Mucosa of descending colon (tissue), 3 donors: ENCODE measurements at regions not wholly inside any gene's neighbourhood (a gene's known extent, or its start where the extent isn't known, plus 50 kb on each side); places are given as distances from the start of the nearest gene placed in this dataset.

Experiments used
- ATAC-seq: fragments of 200-7000 bp; cut with Tn5 transposase; one replicate; pipeline ENCODE4 v1.9.1; 2020; ENCODE audit warnings: mild to moderate bottlenecking, moderate library complexity
- DNase-seq, 3 donors: peaks; one replicate each; pipeline ENCODE4 v3.0.0-alpha.2; 2020
- H3K36me3 ChIP-seq: fragments of 200-600 bp; one replicate; pipeline ENCODE4 v1.8.0; 2021; ENCODE audit warnings: low read depth, mild to moderate bottlenecking
- H3K4me1 ChIP-seq: fragments of 200-600 bp; one replicate; pipeline ENCODE4 v1.8.0; 2021; ENCODE audit warnings: low read depth, mild to moderate bottlenecking
- H3K4me3 ChIP-seq: fragments of 200-600 bp; one replicate; pipeline ENCODE4 v1.8.0; 2021; ENCODE audit warnings: mild to moderate bottlenecking
- H3K9me3 ChIP-seq: fragments of 200-600 bp; one replicate; pipeline ENCODE4 v1.8.0; 2021; ENCODE audit warnings: mild to moderate bottlenecking
- intact Hi-C, 2 donors: fragments of 100-400 bp; cut with DNase I in 1 of 2; cut with micrococcal nuclease in 1 of 2; formaldehyde crosslinking; loops; one replicate each; pipeline versions ENCODE4 v1.11.0 to v1.11.1; 2022; cut with DNase I, micrococcal nuclease
- TF ChIP-seq, protein P1 (sequence below): fragments of 200-600 bp; IDR thresholded peaks from one replicate; pipeline ENCODE4 v1.8.0; 2022; ENCODE audit warnings: antibody characterized with exemption, mild to moderate bottlenecking
- donor health status: DM: no; HTN: no; CAD: no; lungs with moderate emphysema.
- donor health status: DM: no; HTN: no; CAD: no.
- donor health status: DM: no; HTN: yes; CAD: no.

DNA sequence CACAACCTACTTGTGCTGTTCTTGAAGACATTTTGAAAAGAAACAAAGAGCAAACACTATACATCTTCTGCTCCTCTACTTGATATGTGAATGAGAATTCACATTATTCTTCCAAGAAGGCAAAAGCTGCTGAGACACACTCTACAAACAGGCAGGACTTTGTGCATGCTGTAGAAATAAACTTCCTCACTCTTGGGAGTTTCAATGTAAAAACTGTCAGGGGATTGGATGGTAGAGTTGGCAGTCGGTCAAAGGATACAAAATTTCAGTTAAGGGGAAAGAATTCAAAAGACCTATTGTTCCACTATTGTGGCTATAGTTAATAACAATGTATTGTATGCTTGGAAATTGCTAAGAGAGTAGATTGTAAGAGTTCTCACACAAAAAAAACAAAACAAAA is 196.3 kb downstream of the MC4R start:
- intact Hi-C loops = no loop called here
- H3K9me3 ChIP-seq = no peaks in the 10 kb centered on the region

GRCh38 chr18:60174832-60175231 is 197.7 kb downstream of the MC4R start:
- TF ChIP-seq, protein P1, sequence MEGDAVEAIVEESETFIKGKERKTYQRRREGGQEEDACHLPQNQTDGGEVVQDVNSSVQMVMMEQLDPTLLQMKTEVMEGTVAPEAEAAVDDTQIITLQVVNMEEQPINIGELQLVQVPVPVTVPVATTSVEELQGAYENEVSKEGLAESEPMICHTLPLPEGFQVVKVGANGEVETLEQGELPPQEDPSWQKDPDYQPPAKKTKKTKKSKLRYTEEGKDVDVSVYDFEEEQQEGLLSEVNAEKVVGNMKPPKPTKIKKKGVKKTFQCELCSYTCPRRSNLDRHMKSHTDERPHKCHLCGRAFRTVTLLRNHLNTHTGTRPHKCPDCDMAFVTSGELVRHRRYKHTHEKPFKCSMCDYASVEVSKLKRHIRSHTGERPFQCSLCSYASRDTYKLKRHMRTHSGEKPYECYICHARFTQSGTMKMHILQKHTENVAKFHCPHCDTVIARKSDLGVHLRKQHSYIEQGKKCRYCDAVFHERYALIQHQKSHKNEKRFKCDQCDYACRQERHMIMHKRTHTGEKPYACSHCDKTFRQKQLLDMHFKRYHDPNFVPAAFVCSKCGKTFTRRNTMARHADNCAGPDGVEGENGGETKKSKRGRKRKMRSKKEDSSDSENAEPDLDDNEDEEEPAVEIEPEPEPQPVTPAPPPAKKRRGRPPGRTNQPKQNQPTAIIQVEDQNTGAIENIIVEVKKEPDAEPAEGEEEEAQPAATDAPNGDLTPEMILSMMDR = no peak
- intact Hi-C loops = no loop called here
- DNase-seq = no peak
- H3K9me3 ChIP-seq = no peaks in the 10 kb centered on the region
- no peaks in the 10 kb centered on the region for H3K36me3 ChIP-seq
- ATAC-seq = no peak
- H3K4me3 ChIP-seq = no peak overlapping the region
- no peaks in the 10 kb centered on the region for H3K4me1 ChIP-seq

More for the DNA sequence above, 196.3 kb downstream of the MC4R start:
- ATAC-seq (no peak), DNase-seq (no peak)
- Histone ChIP-seq H3K4me3 (no peak overlapping the region), H3K36me3 (no peaks in the 10 kb centered on the region), H3K4me1 (no peaks in the 10 kb centered on the region)
- TF ChIP-seq, protein P1 = no peak

GRCh38 chr18:60172030-60172429 is 200.5 kb downstream of the MC4R start:
- Histone ChIP-seq H3K9me3 (no peaks in the 10 kb centered on the region), H3K36me3 (no peaks in the 10 kb centered on the region), H3K4me3 (no peak overlapping the region), H3K4me1 (no peaks in the 10 kb centered on the region)
- ATAC-seq (no peak), DNase-seq (no peak)
- TF ChIP-seq, protein P1 = no peak
- intact Hi-C loops = no loop called here

DNA sequence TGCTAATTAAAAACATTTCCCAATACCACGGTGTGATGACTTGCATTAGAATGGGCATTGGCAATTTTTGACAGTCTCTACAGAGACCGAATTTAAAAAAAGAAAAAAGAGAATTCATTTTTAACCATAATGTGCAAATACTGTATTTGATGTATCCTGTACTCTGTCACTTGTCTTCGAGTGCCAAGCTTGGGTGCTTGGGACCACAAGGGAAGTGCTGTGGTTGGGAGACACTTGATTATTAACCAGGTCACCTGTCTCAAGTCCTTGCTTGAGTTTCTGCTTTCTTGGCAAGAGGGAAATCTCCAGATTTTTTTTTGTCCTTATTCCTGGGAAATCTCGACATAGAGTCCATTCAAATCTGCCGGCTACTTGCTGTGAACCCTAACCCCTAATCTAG is 209.0 kb downstream of the MC4R start:
- DNase-seq (no peak), ATAC-seq (no peak)
- TF ChIP-seq, protein P1 = no peak
- Histone ChIP-seq H3K9me3 (no peaks in the 10 kb centered on the region), H3K4me1 (no peaks in the 10 kb centered on the region), H3K4me3 (no peak overlapping the region), H3K36me3 (no peaks in the 10 kb centered on the region)
- intact Hi-C loops = no loop called here

DNA sequence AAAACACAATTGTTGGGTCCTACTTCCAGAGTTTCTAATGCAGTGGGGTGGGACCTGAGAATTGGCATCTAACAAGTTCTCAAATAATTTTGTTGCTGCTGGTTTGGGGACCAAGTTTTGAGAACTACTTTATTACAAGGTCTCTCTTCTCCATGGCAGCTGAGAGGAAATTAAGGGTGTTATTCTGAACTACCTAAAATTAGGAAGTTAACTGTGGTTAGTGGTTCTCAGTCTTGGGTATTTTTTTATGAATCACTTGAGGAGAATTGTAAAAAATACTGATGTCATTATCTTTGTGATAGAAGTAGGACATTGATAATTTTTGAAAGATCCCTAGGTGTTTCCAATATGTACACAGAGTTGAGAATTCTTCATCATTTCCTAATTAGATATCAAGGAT is 210.2 kb downstream of the MC4R start:
- H3K36me3 ChIP-seq = no peaks in the 10 kb centered on the region
- intact Hi-C loops = no loop called here
- ATAC-seq (no peak), DNase-seq (no peak)
- H3K4me3 ChIP-seq = no peak overlapping the region
- no peaks in the 10 kb centered on the region for H3K4me1 ChIP-seq
- TF ChIP-seq, protein P1 = no peak
- no peaks in the 10 kb centered on the region for H3K9me3 ChIP-seq

DNA sequence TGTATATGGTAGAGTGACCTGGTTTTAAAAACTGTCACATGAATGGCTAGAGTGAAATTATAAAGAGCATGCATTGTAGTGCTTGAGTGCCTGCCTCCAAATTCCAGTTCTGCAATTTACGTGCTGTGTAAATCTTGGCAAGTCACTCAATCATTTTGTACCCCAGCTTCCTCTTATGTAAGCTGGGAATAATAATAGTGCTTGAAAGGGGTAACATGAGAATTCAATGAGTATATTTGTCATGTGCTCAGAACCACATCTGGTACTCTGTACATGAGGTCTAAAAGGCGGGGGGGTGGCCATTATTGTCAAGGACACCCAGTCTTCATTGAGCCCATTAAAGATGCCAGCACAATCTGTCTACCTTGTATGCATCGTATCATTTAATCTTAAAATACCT is 214.8 kb downstream of the MC4R start:
- DNase-seq (no peak), ATAC-seq (no peak)
- H3K4me1 ChIP-seq = no peaks in the 10 kb centered on the region
- TF ChIP-seq, protein P1 = no peak
- H3K36me3 ChIP-seq = no peaks in the 10 kb centered on the region
- no peak overlapping the region for H3K4me3 ChIP-seq
- no peaks in the 10 kb centered on the region for H3K9me3 ChIP-seq
- intact Hi-C loops = no loop called here
